ENCODE measurements at regions not wholly inside any gene's neighbourhood (a gene's known extent, or its start where the extent isn't known, plus 50 kb on each side); places are given as distances from the start of the nearest gene placed in this dataset.

DNA sequence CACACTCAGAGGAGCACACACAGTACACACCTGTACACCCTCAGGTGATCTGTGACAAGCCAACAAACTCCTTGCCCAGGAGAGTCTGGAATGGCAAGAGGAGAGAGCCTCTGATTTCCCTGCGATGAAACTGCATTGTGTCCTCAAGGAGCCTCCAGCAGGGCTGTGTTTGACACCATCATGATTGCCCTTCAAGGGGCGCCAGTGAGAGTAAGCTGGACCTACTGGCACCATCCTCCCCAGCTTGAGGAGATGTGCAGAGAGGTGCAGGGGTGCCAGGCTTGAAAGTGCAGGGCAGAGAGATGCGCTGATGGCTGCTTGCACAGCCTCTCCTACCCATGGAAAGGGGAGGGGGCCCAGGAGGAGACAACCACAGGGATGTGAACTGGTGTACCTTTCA is 188.8 kb upstream of the CADM1 start:
- DNase-seq (ENCODE audit: low read depth, low spot score) = no peak
- Mint-ChIP-seq H3K27me3 (ENCODE audit: low read depth) (no peaks in the 10 kb centered on the region), H3K4me3 (no peak overlapping the region), H3K9me3 (no peaks in the 10 kb centered on the region), H3K36me3 (ENCODE audit: low read depth) (no peaks in the 10 kb centered on the region), H3K27ac (ENCODE audit: unreplicated experiment) (no peak overlapping the region), H3K4me1 (peaks cover 22% of the 10 kb centered on the region)
- TF ChIP-seq, protein P1, sequence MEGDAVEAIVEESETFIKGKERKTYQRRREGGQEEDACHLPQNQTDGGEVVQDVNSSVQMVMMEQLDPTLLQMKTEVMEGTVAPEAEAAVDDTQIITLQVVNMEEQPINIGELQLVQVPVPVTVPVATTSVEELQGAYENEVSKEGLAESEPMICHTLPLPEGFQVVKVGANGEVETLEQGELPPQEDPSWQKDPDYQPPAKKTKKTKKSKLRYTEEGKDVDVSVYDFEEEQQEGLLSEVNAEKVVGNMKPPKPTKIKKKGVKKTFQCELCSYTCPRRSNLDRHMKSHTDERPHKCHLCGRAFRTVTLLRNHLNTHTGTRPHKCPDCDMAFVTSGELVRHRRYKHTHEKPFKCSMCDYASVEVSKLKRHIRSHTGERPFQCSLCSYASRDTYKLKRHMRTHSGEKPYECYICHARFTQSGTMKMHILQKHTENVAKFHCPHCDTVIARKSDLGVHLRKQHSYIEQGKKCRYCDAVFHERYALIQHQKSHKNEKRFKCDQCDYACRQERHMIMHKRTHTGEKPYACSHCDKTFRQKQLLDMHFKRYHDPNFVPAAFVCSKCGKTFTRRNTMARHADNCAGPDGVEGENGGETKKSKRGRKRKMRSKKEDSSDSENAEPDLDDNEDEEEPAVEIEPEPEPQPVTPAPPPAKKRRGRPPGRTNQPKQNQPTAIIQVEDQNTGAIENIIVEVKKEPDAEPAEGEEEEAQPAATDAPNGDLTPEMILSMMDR (conservative IDR thresholded peaks at IDR 0.05) = no peak

DNA sequence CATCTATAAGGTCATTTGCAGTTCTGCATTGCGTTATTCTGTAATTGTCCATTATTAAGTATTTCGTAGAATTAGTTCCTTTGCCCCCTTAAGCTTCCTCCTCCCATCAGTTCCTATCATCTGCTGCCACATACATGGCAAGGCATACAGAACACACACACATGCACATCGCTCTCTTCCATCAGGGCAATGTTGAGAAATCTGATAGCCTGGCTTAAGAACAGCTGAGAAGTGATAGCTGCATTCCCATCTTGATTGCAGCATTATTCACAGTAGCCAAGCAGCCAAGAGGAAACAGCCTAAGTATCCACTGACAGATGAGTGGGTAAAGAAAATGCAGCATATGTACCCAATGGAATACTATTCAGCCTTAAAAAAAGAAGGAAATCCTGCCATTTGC is 186.8 kb upstream of the CADM1 start:
- TF ChIP-seq, protein P1 (conservative IDR thresholded peaks at IDR 0.05) = no peak
- Mint-ChIP-seq H3K27me3 (ENCODE audit: low read depth) (peaks cover 2% of the 10 kb centered on the region), H3K27ac (ENCODE audit: unreplicated experiment) (no peak overlapping the region), H3K4me3 (no peak overlapping the region), H3K9me3 (no peaks in the 10 kb centered on the region), H3K36me3 (ENCODE audit: low read depth) (no peaks in the 10 kb centered on the region), H3K4me1 (peaks cover 7% of the 10 kb centered on the region)
- DNase-seq (ENCODE audit: low read depth, low spot score) = no peak

DNA sequence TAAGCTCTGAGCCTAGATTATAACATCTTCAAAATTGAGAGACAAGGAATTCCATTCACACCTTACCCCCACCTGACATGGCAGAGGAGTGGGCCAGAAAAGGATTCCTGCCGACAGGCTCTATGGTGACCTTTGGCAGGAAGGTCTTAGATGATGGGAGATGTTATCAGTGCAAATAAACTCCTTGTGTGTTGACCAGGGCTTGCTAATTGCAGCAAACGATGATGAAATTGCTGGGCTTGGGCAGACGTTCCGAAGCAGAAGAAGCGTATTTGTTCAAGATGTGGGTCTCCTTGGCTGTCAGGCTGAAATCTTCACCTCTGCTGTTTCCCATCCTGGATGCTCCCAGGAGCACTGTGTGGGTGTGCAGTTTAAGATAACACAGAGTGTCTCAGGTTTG is 183.7 kb upstream of the CADM1 start:
- Mint-ChIP-seq H3K4me1 (peaks cover 5% of the 10 kb centered on the region), H3K27me3 (ENCODE audit: low read depth) (peaks cover 2% of the 10 kb centered on the region), H3K27ac (ENCODE audit: unreplicated experiment) (no peak overlapping the region), H3K9me3 (peaks cover 3% of the 10 kb centered on the region), H3K36me3 (ENCODE audit: low read depth) (no peaks in the 10 kb centered on the region), H3K4me3 (no peak overlapping the region)
- DNase-seq (ENCODE audit: low read depth, low spot score) = no peak
- TF ChIP-seq, protein P1 (conservative IDR thresholded peaks at IDR 0.05) = no peak

DNA sequence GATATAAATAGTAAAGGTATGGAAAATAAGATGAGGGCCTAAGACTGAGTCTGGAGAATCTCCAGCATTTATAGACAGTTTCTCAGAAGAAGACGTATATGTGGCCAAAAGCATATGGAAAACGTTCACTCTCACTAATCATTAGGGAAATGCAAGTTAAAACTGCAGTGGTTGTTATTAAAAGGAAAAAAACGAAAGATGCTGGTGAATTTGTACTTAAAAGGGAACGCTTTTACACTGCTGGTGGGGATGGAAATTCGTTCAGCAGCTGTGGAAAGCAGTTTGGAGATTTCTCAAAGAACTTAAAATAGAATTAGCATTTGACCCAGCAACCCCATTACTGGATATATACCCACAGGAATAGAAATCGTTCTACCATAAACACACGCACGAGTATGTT is 180.5 kb upstream of the CADM1 start:
- Mint-ChIP-seq H3K9me3 (peaks cover 5% of the 10 kb centered on the region), H3K4me1 (peaks cover 14% of the 10 kb centered on the region), H3K27me3 (ENCODE audit: low read depth) (peaks cover 2% of the 10 kb centered on the region), H3K36me3 (ENCODE audit: low read depth) (no peaks in the 10 kb centered on the region), H3K27ac (ENCODE audit: unreplicated experiment) (no peak overlapping the region), H3K4me3 (no peak overlapping the region)
- TF ChIP-seq, protein P1 (conservative IDR thresholded peaks at IDR 0.05) = no peak
- no peak for DNase-seq (ENCODE audit: low read depth, low spot score)

DNA sequence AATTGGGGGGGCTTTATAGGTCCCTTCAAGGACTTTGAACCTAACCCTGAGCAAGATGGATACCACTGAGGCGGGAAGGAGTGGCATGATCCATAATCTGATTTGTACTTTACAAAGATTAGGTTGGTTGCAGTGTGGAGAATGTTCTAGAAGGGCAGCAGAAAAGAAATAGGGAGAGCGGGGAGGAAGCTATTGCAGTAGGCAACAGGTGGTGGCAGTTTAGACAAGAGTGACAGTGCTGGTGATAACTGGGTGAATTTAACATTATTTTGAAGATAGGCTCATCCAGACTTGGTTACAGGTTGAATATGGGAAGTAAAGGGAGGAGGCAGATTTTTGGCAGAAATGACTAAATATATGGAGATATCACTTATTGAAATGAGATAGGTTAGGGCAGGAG is 179.9 kb upstream of the CADM1 start:
- DNase-seq (ENCODE audit: low read depth, low spot score) = no peak
- TF ChIP-seq, protein P1 (conservative IDR thresholded peaks at IDR 0.05) = no peak
- H3K36me3 Mint-ChIP-seq (ENCODE audit: low read depth) = no peaks in the 10 kb centered on the region
- H3K4me3 Mint-ChIP-seq = no peak overlapping the region
- peaks cover 5% of the 10 kb centered on the region for H3K9me3 Mint-ChIP-seq
- H3K4me1 Mint-ChIP-seq = peaks cover 14% of the 10 kb centered on the region
- no peak overlapping the region for H3K27ac Mint-ChIP-seq (ENCODE audit: unreplicated experiment)
- peaks cover 2% of the 10 kb centered on the region for H3K27me3 Mint-ChIP-seq (ENCODE audit: low read depth)

DNA sequence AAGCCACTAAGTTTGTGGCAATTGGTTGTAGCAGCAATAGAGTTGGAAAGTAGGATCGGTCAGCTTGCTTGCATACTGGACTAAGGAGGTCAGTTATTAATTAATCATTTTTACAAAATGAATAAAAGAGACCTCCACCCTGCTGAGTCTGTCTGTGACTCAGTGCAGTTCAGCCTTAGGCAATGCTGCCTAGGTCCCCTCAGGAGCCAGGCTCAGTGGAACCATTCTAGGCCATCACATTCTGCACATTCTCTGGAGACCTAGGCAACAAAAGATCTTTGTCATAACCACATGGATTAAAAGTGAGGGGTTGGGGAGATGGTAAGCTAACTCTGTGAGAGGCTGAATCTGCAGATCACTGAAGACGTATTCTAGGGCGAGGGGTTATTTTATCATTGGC is 178.7 kb upstream of the CADM1 start:
- Mint-ChIP-seq H3K36me3 (ENCODE audit: low read depth) (no peaks in the 10 kb centered on the region), H3K27ac (ENCODE audit: unreplicated experiment) (no peak overlapping the region), H3K4me1 (peaks cover 14% of the 10 kb centered on the region), H3K4me3 (no peak overlapping the region), H3K27me3 (ENCODE audit: low read depth) (peaks cover 2% of the 10 kb centered on the region), H3K9me3 (peaks cover 5% of the 10 kb centered on the region)
- DNase-seq (ENCODE audit: low read depth, low spot score) = no peak
- TF ChIP-seq, protein P1 (conservative IDR thresholded peaks at IDR 0.05) = no peak
